HuH-7.5 (cell line): ENCODE measurements at regions not wholly inside any gene's neighbourhood (a gene's known extent, or its start where the extent isn't known, plus 50 kb on each side); places are given as distances from the start of the nearest gene placed in this dataset.
"Not testable (repeated sequence)": the region's sequence is repeated elsewhere in the genome, so short reads cannot be mapped to it uniquely, and the experiment has no call there.

Source experiments
- DNase-seq: peaks from one replicate; pipeline ENCODE4 v3.0.0; 2011; ENCODE audit warnings: low spot score

DNA sequence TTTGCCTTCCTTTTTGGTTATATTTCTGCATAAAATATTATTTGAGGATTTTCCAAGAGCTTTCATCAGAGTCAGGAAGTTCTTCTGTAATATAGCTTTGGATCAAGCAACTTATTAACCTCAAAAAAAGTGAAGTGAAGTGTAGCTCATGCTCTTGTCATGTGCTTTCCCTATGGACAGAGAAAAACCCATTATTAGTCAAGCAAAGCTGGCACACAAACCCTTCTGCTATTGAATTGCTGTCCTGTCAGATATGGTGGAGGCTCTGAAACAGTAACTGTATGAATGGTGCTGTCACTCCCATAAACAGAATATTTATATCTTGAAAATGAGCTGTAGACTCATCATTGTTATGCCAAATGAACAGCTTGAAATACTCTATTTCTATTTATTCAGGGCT is 1533.3 kb downstream of the RPIA start:
- not testable (repeated sequence) for DNase-seq

DNA sequence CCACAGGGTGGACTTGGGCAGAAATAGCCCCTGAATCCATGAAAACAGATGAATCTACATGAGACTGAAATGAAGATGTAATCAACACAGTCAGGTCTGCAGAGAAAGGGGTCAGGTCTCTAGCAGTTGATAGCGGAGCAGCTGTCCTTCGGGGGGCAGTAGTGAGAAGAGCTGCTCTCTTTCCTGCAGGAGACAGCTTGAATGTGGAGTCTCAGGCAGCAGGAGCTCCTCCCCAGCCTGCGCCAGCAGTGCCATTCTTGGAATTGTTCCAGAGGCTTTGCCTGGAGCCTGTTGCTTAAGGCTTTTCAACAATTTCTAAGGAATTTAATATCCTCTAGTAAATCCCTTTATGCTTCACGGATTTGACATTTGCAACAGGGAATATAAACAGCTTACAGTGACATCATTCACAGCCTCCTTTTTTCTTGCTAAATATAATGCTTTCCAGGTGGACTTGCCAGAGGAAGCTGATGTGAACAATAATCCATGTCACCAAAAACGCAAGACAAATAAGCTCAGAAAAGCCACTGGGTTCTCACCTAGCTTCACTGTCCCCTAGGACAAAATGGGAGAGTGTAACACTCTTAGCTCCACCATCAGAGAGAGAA is 1535.1 kb downstream of the RPIA start:
- DNase-seq = not testable (repeated sequence)

- not testable (repeated sequence) for DNase-seq
These were observed 1539.7 kb downstream of the RPIA start for GRCh38 chr2:90231199-90231598.

DNA sequence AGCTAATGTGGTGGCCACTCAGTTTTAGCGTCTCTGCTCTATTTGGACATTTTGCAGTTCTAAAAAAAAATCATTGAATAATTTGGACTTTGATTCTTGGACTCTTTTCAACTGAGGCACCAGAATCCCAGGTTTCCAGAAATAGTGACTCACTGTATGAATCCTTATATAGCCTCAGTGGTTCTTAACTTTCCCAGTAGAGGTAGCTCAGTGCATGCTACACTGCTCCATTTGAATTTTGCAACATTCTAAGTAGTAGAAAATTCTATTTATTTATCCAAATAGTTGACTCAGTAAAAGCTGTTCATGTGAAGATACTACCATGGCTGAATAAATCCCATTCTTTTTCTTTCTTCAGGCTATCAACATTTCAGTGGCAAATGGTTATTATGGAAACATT is 1544.0 kb downstream of the RPIA start:
- not testable (repeated sequence) for DNase-seq

DNA sequence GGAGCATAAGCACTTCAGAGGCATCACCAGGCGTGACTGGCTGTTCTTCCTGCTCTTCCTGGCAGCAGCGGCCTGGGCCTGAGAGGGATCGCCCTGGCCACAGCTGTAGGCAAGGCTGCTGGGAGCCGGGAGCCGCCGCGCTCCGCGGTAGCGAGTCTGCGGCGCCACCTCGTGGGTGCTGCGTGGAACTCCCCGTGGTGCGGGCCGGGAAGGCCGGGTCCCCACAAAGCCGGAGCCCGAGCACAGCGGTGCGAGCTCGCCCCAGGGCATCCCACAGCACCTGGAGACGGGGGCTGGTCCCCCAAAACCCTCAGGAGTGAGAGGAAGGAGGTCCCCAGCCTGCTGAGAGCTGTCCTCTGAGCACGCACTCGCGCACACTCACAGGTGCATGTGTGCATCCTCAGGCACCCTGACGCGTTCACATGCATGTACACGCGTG is 1546.5 kb downstream of the RPIA start:
- not testable (repeated sequence) for DNase-seq

- DNase-seq = not testable (repeated sequence)
These were observed 1547.2 kb downstream of the RPIA start for GRCh38 chr2:90238505-90239230.

DNA sequence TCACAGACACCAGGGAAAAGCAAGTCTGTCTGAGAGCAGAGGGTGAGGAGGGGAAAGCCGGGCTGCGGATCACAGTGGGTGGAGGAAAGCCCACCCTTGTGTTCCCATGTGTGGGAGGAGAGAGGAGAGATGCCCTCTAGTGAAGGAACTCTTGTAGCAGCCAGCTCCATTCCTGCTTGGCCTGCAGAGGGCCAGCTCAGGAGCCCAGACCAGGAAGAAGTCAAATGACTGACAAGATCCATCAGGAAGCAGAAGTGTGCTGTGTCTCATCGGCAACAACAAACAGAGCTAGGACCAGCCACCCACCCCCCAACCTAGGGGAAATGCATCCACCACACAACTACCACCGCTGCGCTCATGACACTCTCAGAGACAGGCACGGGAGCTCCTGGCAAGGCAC is 1548.3 kb downstream of the RPIA start:
- DNase-seq = not testable (repeated sequence)

DNA sequence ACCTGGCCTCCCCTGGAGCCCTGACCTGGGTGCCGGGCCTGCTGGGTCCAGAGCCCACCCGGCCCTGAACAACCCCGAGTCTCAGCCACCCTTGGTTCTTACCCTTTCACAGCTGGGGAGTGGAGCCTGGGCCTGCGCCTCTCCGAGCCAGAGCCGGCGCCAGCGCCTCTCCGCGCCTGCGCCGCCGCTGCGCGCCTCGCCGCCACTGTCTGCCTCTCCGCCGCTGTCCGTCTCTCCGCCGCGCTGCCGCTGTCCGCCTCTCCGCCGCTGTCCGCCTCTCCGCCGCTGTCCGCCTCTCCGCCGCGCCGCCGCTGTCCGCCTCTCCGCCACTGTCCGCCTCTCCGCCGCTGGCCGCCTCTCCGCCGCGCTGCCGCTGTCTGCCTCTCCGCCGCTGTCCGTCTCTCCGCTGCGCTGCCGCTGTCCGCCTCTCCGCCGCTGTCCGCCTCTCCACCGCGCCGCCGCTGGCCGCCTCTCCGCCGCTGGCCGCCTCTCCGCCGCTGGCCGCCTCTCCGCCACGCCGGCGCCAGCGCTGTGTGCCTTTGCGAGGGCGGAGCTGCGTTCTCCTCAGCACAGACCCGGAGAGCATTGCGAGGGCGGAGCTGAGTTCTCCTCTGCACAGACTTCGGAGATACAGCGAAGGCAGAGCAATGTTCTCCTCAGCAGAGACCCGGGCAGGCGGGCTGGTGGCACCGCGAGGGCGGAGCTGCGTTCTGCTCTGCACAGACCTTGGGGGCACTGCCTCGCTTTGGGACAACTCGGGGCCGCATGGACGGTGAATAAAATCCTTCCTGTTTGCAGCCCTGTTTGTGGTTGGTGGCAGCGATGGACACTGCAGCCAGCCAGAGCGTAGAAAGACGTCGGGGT is 1553.7 kb downstream of the RPIA start:
- DNase-seq = not testable (repeated sequence)

GRCh38 chr2:90248400-90248799 is 1556.9 kb downstream of the RPIA start:
- DNase-seq = not testable (repeated sequence)

- not testable (repeated sequence) for DNase-seq
These were observed 1558.9 kb downstream of the RPIA start for GRCh38 chr2:90250350-90250749.

DNA sequence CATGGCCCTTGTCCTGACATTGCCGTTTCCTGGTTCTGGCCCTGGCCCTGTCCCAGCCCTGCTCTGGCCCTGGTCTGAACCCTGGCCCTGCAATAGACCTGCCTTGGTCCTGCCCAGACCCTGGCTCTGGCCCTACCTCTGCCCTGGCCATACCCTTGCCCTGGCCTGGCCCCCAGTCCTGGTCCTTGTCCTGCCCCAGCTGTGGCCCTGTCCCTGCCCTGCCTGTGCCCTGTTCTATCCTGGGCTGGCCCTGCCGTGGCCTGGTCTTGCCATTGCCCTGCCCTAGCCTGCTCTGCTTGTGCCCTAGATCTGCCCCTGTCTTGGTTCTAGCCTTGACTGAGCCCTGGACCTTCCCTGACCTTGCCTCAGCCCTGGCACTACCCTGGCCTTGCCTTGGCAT is 1560.1 kb downstream of the RPIA start:
- DNase-seq = not testable (repeated sequence)

DNA sequence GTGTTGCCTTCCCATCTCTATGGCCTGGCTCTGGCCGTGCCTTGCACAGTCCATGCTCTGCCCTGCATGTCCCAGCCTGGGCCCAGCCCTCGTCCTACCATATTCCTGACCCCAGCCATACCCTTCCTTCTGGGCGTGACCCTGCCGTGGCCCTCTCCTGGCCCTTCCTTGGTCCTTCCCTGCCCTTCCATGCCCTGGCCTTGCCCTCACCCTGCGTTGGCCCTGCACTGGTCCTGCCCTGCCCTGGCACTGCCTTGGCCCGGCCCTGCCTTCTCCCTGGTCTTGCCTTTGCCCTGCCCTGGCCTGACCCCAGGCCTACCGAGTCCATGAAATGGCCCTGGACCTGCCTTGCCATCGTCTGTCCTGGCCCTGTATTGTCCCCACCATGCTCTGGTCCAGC is 1561.8 kb downstream of the RPIA start:
- not testable (repeated sequence) for DNase-seq

GRCh38 chr2:90266888-90267287 is 1575.4 kb downstream of the RPIA start:
- not testable (repeated sequence) for DNase-seq

GRCh38 chr2:90287751-90288150 is 1596.3 kb downstream of the RPIA start:
- DNase-seq = not testable (repeated sequence)

- not testable (repeated sequence) for DNase-seq
These were observed 1596.9 kb downstream of the RPIA start for GRCh38 chr2:90288396-90288795.

DNA sequence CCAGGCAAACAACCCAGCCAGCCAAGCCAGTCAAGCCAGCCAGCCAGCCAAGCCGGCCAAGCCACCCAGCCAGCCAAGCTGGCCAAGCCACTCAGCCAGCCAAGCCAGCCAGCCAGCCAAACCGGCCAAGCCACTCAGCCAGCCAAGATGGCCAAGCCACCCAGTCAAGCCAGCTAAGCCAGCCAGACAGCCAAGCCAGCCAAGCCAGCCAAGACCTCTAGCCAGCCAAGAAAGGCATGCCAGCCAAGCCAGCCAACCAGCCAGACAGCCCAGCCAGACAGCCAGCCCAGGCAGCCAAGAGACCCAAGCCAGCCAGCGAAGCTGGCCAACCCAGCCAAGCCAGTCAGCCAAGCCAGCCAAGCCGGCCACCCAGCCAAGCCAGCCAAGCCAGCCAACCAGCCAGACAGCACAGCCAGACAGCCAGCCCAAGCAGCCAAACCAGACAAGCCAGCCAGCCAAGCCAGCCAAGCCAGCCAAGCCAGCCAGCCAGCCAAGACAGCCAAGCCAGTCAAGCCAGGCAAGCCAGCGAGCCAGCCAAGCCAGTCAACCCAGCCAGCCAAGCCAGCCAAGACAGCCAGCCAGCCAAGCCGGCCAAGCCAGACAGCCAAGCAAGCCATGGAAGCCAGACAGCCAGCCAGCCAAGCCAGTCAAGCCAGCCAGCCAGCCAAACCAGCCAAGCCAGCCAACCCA is 1598.0 kb downstream of the RPIA start:
- DNase-seq = not testable (repeated sequence)

GRCh38 chr2:90290701-90291100 is 1599.2 kb downstream of the RPIA start:
- not testable (repeated sequence) for DNase-seq

DNA sequence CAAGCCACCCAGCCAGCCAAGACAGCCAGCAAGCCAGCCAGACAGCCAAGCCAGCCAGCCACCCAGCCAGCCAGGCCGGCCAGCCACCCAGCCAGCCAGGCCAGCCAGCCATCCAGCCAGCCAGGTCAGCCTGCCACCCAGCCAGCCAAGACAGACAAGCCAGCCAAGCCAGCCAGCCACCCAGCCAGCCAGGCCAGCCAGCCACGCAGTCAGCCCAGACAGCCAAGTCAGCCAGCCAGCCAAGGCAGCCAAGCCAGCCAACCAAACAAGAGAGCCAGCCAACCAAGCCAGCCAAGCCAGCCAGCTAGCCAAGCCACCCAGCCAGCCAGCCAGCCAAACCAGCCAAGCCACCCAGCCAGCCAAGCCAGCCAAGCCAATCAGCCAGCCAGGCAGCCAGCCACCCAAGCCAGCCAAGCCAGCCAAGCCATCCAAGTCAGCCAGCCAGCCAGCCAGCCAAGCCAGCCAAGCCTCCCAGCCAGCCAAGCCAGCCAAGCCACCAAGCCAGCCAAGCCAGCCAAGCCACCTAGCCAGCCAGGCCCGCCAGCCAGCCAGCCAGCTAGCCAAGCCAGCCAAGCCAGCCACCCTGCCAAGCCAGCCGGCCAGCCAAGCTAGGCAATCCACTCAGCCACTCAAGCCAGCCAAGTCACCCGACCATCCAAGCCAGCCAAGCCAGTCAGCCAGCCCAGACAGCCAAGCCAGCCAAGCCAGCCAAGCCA is 1599.9 kb downstream of the RPIA start:
- not testable (repeated sequence) for DNase-seq

- DNase-seq = not testable (repeated sequence)
These were observed 1600.5 kb downstream of the RPIA start for GRCh38 chr2:90291934-90292333.

DNA sequence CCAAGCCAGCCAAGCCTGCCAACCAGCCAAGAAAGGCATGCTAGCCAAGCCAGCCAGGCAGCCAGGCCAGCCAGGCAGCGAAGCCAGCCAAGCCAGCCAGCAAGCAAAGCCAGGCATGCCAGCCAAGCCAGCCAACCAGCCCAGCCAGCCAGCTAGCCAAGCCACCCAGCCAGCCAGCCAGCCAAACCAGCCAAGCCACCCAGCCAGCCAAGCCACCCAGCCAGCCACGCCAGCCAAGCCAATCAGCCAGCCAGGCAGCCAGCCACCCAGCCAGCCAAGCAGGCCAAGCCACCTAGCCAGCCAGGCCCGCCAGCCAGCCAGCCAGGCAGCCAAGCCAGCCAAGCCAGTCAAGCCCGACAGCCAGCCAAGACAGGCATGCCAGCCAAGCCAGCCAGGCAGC is 1601.0 kb downstream of the RPIA start:
- DNase-seq = not testable (repeated sequence)

DNA sequence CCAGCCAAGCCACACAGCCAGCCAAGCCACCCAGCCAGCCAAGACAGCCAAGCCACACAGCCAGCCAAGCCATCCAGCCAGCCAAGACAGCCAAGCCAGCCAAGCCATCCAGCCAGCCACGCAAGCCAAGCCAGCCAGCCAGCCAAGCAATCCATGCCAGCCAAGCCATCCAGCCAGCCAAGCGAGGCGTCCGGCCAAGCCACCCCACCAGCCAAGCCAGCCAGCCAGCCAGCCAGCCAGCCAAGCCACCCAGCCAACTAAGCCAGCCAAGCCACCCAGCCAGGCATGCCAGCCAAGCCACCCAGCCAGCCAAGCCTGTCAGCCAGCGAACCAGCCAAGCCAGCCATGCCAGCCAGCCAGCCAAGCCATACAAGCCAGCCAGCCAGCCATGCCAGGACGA is 1601.8 kb downstream of the RPIA start:
- DNase-seq = not testable (repeated sequence)
